ENCODE measurements at regions not wholly inside any gene's neighbourhood (a gene's known extent, or its start where the extent isn't known, plus 50 kb on each side); places are given as distances from the start of the nearest gene placed in this dataset.

DNA sequence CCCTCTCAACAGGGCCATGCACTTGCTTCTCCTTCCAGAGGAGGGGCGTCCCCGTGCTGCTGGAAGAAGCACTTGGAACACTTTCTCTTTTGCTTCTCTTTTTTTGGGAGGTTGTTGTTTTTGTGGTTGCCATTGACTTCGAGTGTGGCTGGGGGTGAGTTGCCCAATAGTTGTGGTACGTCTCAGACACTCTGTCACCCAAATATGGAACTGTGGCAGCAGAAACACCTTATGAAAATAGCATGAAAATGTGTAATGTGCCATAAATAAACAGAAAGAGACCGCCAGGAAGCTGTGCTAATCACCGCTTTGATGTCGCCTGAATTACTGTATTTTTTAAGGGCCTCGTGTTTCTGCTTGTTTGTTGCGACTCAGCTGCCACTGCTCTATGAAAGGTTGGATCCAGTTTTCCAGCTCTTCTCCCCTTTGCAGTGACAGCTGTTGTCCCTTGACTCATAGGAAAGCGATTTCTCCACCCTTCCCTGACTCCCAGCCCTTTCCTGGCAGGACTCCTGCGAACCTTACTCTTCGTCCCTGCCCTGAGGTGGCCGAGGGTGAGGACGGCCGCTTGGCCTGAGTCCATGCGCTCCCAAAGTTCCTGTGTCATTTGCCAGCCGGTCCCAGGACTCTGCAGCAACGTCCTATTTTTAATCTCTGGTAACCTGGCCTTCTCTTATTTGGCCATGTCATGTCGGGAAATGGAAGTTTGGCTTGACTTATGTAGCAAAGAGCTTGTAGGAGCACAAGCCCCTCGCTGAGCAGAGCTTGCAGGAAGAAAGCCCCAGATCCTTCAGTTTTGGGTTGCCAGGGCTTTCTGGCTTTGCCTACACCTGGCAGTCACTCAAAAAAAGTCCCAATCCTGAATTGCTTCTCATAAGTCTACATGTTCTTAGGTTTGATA, 694.6 kb downstream of the QKI start:
- Mint-ChIP-seq H3K27me3 (peaks cover 3 to 41% (median 30%) of the 10 kb centered on the region in 5 donors), H3K27ac (no peak overlapping the region), H3K36me3 (no peaks in the 10 kb centered on the region), H3K9me3 (peaks cover 0 to 6% (median 2%) of the 10 kb centered on the region in 11 donors), H3K4me1 (peaks cover 0 to 6% (median 4%) of the 10 kb centered on the region in 7 donors), H3K4me3 (no peak overlapping the region)
- intact Hi-C loops (cut with micrococcal nuclease) = no loop called here
- Histone ChIP-seq H3K27ac (ENCODE audit: low read depth, low read length) (no peak overlapping the region), H3K36me3 (ENCODE audit: control insufficient read depth in 2 of 3, insufficient read depth in 3 of 3, low read length in 3 of 3) (no peaks in the 10 kb centered on the region), H3K27me3 (ENCODE audit: control insufficient read depth in 2 of 2, insufficient read depth in 2 of 2, low read length in 2 of 2) (no peaks in the 10 kb centered on the region), H3K4me1 (ENCODE audit: control insufficient read depth in 2 of 2, insufficient read depth in 2 of 2, low read length in 2 of 2) (no peaks in the 10 kb centered on the region), H3K4me3 (ENCODE audit: low read length) (no peak overlapping the region), H3K9me3 (ENCODE audit: control insufficient read depth in 2 of 3, low read length in 3 of 3) (no peaks in the 10 kb centered on the region)
- no peak for DNase-seq
- POLR2A ChIA-PET = no interaction called here
- CTCF ChIA-PET = no interaction called here
- ATAC-seq = peak; percentile 73

DNA sequence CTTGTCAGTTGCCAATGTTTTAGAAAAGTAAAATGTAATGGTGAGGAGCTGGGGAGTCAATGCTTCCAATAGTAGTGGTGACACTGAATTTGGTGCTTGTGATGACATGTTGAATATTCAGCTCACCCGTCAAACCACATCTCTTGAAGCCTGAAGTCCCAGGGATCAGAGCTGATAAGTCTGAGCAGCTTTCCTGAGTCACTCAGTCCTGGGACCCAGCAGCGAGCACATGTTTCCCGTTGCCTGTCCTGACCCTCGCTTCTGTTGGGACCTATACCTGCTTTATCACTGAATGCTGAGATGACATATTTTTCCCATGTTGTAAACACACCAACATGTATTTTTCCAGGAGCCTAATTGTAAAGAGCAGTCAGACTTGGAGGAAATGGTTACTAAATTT, 693.6 kb downstream of the QKI start:
- ATAC-seq = no peak
- H3K9me3 ChIP-seq (ENCODE audit: control insufficient read depth in 2 of 3, low read length in 3 of 3) = no peaks in the 10 kb centered on the region
- H3K4me3 Mint-ChIP-seq = no peak overlapping the region

DNA sequence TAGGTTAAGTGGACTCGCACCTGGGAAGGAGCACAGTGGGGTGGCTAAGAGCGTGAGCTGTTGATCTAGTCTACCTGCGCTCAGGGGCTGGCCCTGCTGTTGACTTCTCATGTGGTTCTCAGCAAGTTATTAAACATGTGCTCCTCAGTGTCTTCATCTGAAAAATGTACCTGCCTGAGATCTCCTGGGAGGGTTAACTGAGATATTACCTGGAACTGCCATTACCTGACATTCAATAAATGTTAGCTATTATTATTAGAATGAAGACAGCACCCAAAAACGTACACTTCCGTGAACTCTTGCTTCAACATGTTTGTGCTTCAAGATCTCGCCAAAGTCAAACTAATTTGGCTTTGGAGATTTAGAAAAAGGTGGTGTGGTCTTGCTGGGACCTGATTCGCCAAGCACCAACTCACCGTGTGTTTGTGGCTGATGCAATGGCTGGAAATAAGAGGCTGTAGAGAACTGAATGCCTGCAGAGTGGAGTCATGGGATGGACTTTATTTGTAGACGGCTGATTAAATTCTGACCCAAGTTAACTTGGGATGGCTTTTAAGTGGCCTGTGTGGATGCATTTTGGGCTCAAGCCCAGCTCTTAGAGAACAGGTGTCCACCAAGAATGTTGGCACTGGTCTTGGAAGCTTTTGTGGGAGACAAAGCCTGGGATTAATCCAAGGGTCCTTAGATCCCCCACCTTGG, 692.9 kb downstream of the QKI start:
- Mint-ChIP-seq H3K27me3 (peaks cover 3 to 45% (median 29%) of the 10 kb centered on the region in 5 donors), H3K36me3 (no peaks in the 10 kb centered on the region), H3K27ac (no peak overlapping the region), H3K9me3 (peaks cover 0 to 6% (median 2%) of the 10 kb centered on the region in 11 donors), H3K4me3 (no peak overlapping the region), H3K4me1 (peaks cover 0 to 6% (median 4%) of the 10 kb centered on the region in 7 donors)
- no peak for DNase-seq
- ATAC-seq = no peak
- Histone ChIP-seq H3K4me1 (ENCODE audit: control insufficient read depth in 2 of 2, insufficient read depth in 2 of 2, low read length in 2 of 2) (no peaks in the 10 kb centered on the region), H3K36me3 (ENCODE audit: control insufficient read depth in 2 of 3, insufficient read depth in 3 of 3, low read length in 3 of 3) (no peaks in the 10 kb centered on the region), H3K4me3 (ENCODE audit: low read length) (no peak overlapping the region), H3K27me3 (ENCODE audit: control insufficient read depth in 2 of 2, insufficient read depth in 2 of 2, low read length in 2 of 2) (no peaks in the 10 kb centered on the region), H3K27ac (ENCODE audit: low read depth, low read length) (no peak overlapping the region), H3K9me3 (ENCODE audit: control insufficient read depth in 2 of 3, low read length in 3 of 3) (no peaks in the 10 kb centered on the region)
- CTCF ChIA-PET = no interaction called here
- intact Hi-C loops (cut with micrococcal nuclease) = no loop called here
- POLR2A ChIA-PET = no interaction called here

More for the DNA sequence above, 693.6 kb downstream of the QKI start:
- no peak for DNase-seq
- Histone ChIP-seq H3K4me1 (ENCODE audit: control insufficient read depth in 2 of 2, insufficient read depth in 2 of 2, low read length in 2 of 2) (no peaks in the 10 kb centered on the region), H3K27me3 (ENCODE audit: control insufficient read depth in 2 of 2, insufficient read depth in 2 of 2, low read length in 2 of 2) (no peaks in the 10 kb centered on the region), H3K4me3 (ENCODE audit: low read length) (no peak overlapping the region), H3K27ac (ENCODE audit: low read depth, low read length) (no peak overlapping the region), H3K36me3 (ENCODE audit: control insufficient read depth in 2 of 3, insufficient read depth in 3 of 3, low read length in 3 of 3) (no peaks in the 10 kb centered on the region)
- Mint-ChIP-seq H3K9me3 (peaks cover 0 to 6% (median 2%) of the 10 kb centered on the region in 11 donors), H3K36me3 (no peaks in the 10 kb centered on the region), H3K27ac (no peak overlapping the region), H3K27me3 (peaks cover 3 to 41% (median 29%) of the 10 kb centered on the region in 5 donors), H3K4me1 (peaks cover 0 to 6% (median 4%) of the 10 kb centered on the region in 7 donors)
- POLR2A ChIA-PET = no interaction called here
- intact Hi-C loops (cut with micrococcal nuclease) = no loop called here
- CTCF ChIA-PET = interaction anchor here (0.5 kb wide), 1 partner anchor 32 kb away, joined by 4 read pairs; no protein-coding TSS in a partner anchor

DNA sequence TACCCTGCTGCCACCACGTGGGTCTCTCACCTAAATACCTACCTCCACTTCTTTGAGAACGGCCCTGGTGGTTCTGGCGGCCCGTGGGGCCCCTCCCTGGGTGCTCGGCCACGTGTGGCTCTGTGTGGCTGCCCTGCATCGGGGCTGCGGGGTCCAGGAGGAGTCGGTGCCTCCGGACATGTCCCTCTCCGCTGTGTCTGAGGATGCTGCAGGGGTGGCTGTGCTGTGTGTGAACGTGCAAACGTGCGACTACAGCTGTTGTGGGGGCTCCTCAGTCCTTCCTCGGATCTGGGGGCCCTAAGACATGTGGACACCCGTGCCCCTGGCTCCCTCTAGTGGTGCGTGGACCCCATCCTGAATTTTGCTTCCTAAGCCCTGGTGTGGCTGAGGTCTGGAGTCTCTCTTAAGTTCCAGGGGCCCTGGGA, 691.8 kb downstream of the QKI start:
- H3K9me3 Mint-ChIP-seq = peaks cover 0 to 6% (median 1%) of the 10 kb centered on the region in 11 donors
- H3K36me3 ChIP-seq (ENCODE audit: control insufficient read depth in 2 of 3, insufficient read depth in 3 of 3, low read length in 3 of 3) = no peaks in the 10 kb centered on the region
- H3K27ac ChIP-seq (ENCODE audit: low read depth, low read length) = no peak overlapping the region
- POLR2A ChIA-PET = no interaction called here
- H3K4me1 Mint-ChIP-seq = peaks cover 0 to 6% (median 4%) of the 10 kb centered on the region in 7 donors
- H3K4me3 ChIP-seq (ENCODE audit: low read length) = no peak overlapping the region
- peaks cover 3 to 44% (median 29%) of the 10 kb centered on the region in 5 donors for H3K27me3 Mint-ChIP-seq
- DNase-seq (no peak), ATAC-seq (peak; percentile 10)
- no peaks in the 10 kb centered on the region for H3K4me1 ChIP-seq (ENCODE audit: control insufficient read depth in 2 of 2, insufficient read depth in 2 of 2, low read length in 2 of 2)
- no peaks in the 10 kb centered on the region for H3K9me3 ChIP-seq (ENCODE audit: control insufficient read depth in 2 of 3, low read length in 3 of 3)
- H3K36me3 Mint-ChIP-seq = no peaks in the 10 kb centered on the region
- no peaks in the 10 kb centered on the region for H3K27me3 ChIP-seq (ENCODE audit: control insufficient read depth in 2 of 2, insufficient read depth in 2 of 2, low read length in 2 of 2)
- CTCF ChIA-PET = no interaction called here
- no peak overlapping the region for H3K27ac Mint-ChIP-seq
- H3K4me3 Mint-ChIP-seq = no peak overlapping the region
- intact Hi-C loops (cut with micrococcal nuclease) = no loop called here

DNA sequence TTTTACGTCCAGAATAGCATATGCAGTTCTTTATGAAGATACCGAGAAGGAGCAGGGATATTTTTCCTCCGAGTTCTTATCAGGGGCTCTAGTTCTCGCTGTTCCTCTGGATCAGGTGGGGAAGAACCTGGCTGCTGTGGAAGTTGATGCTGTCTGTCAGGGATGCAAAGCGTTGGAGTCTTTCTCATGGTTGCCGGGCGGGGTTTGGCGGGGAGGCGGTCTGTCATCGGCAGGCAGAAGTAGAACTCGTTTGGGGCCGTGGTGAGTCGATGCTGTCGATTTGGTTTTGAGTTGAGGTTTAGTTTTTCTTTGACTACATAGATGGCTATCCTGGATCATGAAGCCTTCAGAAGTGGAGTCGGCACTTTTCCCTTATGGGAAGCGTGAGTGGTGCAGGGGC, 691.2 kb downstream of the QKI start:
- POLR2A ChIA-PET = no interaction called here
- no peak overlapping the region for H3K27ac Mint-ChIP-seq

DNA sequence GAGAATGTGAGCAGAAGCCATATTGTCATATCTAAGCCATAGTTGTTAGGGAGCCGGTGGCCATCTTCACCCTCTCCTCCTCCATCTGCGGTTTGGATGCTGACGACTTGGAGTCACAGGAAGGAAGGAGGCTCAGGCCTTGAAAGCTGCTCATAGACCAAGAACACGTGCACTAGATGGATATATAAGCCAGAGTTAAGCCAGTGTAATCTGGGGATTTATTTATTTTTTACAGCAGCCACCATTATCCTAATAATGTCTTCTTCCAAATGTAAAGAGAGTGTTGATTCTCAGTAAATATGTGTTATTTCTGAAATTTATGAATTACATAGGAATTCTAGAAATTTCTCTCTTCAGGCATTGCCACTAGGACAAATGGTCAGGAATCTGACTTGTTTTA, 689.9 kb downstream of the QKI start:
- Histone ChIP-seq H3K9me3 (ENCODE audit: control insufficient read depth in 2 of 3, low read length in 3 of 3) (no peaks in the 10 kb centered on the region), H3K36me3 (ENCODE audit: control insufficient read depth in 2 of 3, insufficient read depth in 3 of 3, low read length in 3 of 3) (no peaks in the 10 kb centered on the region), H3K27ac (ENCODE audit: low read depth, low read length) (no peak overlapping the region), H3K4me3 (ENCODE audit: low read length) (no peak overlapping the region), H3K4me1 (ENCODE audit: control insufficient read depth in 2 of 2, insufficient read depth in 2 of 2, low read length in 2 of 2) (no peaks in the 10 kb centered on the region), H3K27me3 (ENCODE audit: control insufficient read depth in 2 of 2, insufficient read depth in 2 of 2, low read length in 2 of 2) (no peaks in the 10 kb centered on the region)
- CTCF ChIA-PET = no interaction called here
- peaks cover 3 to 30% (median 19%) of the 10 kb centered on the region in 5 donors for H3K27me3 Mint-ChIP-seq
- ATAC-seq = no peak
- no peaks in the 10 kb centered on the region for H3K36me3 Mint-ChIP-seq
- H3K4me3 Mint-ChIP-seq = no peak overlapping the region
- POLR2A ChIA-PET = no interaction called here
- no peak for DNase-seq
- peaks cover 0 to 5% (median 4%) of the 10 kb centered on the region in 7 donors for H3K4me1 Mint-ChIP-seq
- peaks cover 0 to 5% (median under 1%) of the 10 kb centered on the region in 11 donors for H3K9me3 Mint-ChIP-seq
- H3K27ac Mint-ChIP-seq = no peak overlapping the region
- intact Hi-C loops (cut with micrococcal nuclease) = no loop called here

More for the DNA sequence above, 691.2 kb downstream of the QKI start:
- H3K4me3 ChIP-seq (ENCODE audit: low read length) = no peak overlapping the region
- H3K4me1 ChIP-seq (ENCODE audit: control insufficient read depth in 2 of 2, insufficient read depth in 2 of 2, low read length in 2 of 2) = no peaks in the 10 kb centered on the region
- H3K27ac ChIP-seq (ENCODE audit: low read depth, low read length) = no peak overlapping the region
- H3K4me3 Mint-ChIP-seq = no peak overlapping the region
- no peaks in the 10 kb centered on the region for H3K9me3 ChIP-seq (ENCODE audit: control insufficient read depth in 2 of 3, low read length in 3 of 3)
- H3K36me3 ChIP-seq (ENCODE audit: control insufficient read depth in 2 of 3, insufficient read depth in 3 of 3, low read length in 3 of 3) = no peaks in the 10 kb centered on the region
- CTCF ChIA-PET = no interaction called here
- peaks cover 0 to 6% (median 1%) of the 10 kb centered on the region in 11 donors for H3K9me3 Mint-ChIP-seq
- intact Hi-C loops (cut with micrococcal nuclease) = no loop called here
- ATAC-seq = no peak
- H3K27me3 ChIP-seq (ENCODE audit: control insufficient read depth in 2 of 2, insufficient read depth in 2 of 2, low read length in 2 of 2) = no peaks in the 10 kb centered on the region
- H3K27me3 Mint-ChIP-seq = peaks cover 3 to 40% (median 29%) of the 10 kb centered on the region in 5 donors
- H3K4me1 Mint-ChIP-seq = peaks cover 0 to 6% (median 4%) of the 10 kb centered on the region in 7 donors
- no peak for DNase-seq
- H3K36me3 Mint-ChIP-seq = no peaks in the 10 kb centered on the region
